Liver (tissue), 8 donors: ENCODE measurements at regions not wholly inside any gene's neighbourhood (a gene's known extent, or its start where the extent isn't known, plus 50 kb on each side); places are given as distances from the start of the nearest gene placed in this dataset.

Source experiments
- DNase-seq: peaks from one replicate; pipeline ENCODE4 v3.0.0-alpha.2; 2017; ENCODE audit warnings: low spot score
- H3K27ac ChIP-seq, 2 donors: one replicate each; pipeline ENCODE4 v1.7.0; 2013; ENCODE audit warnings: inconsistent platforms in 2 of 2, low read length in 2 of 2, control low read depth in 1 of 2, low read depth in 1 of 2, mild to moderate bottlenecking in 1 of 2
- H3K27me3 ChIP-seq, 4 donors: one replicate each; pipeline versions ENCODE4 v1.6.1 to v1.7.0; 2013; ENCODE audit warnings: low read length in 3 of 4, inconsistent platforms in 1 of 4, mild to moderate bottlenecking in 1 of 4, moderate library complexity in 1 of 4; ENCODE audit not compliant: control insufficient read depth in 4 of 4, insufficient read depth in 4 of 4
- H3K36me3 ChIP-seq, 4 donors: one replicate each; pipeline versions ENCODE4 v1.6.1 to v1.7.0; 2013; ENCODE audit warnings: low read length in 3 of 4, mild to moderate bottlenecking in 3 of 4, low read depth in 1 of 4, moderate library complexity in 1 of 4; ENCODE audit not compliant: control insufficient read depth in 4 of 4, insufficient read depth in 3 of 4
- H3K4me1 ChIP-seq, 4 donors: one replicate each; pipeline versions ENCODE4 v1.6.1 to v1.7.0; 2013; ENCODE audit warnings: low read length in 3 of 4, mild to moderate bottlenecking in 3 of 4, moderate library complexity in 1 of 4; ENCODE audit not compliant: control insufficient read depth in 4 of 4, insufficient read depth in 4 of 4
- H3K4me3 ChIP-seq, 3 donors: one replicate each; pipeline versions ENCODE4 v1.6.1 to v1.7.0; 2013; ENCODE audit warnings: low read length in 3 of 3, control low read depth in 1 of 3, low read depth in 1 of 3, mild to moderate bottlenecking in 1 of 3
- H3K9ac ChIP-seq, 2 donors: one replicate each; pipeline ENCODE4 v1.7.0; 2013; ENCODE audit warnings: low read length in 2 of 2, mild to moderate bottlenecking in 2 of 2, moderate library complexity in 2 of 2, control low read depth in 1 of 2, low read depth in 1 of 2
- H3K9me3 ChIP-seq, 4 donors: one replicate each; pipeline versions ENCODE4 v1.6.1 to v1.7.0; 2013; ENCODE audit warnings: low read length in 3 of 4; ENCODE audit not compliant: control insufficient read depth in 4 of 4
- ATF3 ChIP-seq: IDR thresholded peaks from 2 replicates; pipeline ENCODE4 v1.6.1; 2016; ENCODE audit warnings: antibody characterized with exemption
- CTCF ChIP-seq: fragments of 150-350 bp; IDR thresholded peaks from 2 replicates; pipeline ENCODE4 v1.5.1; 2017; ENCODE audit warnings: improper control_type of control experiment, low read depth, low read length; ENCODE audit not compliant: missing input control
- EGR1 ChIP-seq, 2 donors: IDR thresholded peaks; 2 replicates each; pipeline ENCODE4 v1.6.1; 2016 to 2018; ENCODE audit warnings: antibody characterized with exemption in 2 of 2, low read depth in 2 of 2
- FOXA1 ChIP-seq: IDR thresholded peaks from 2 replicates; pipeline ENCODE4 v1.6.1; 2016; ENCODE audit warnings: antibody characterized with exemption
- FOXA2 ChIP-seq: IDR thresholded peaks from 2 replicates; pipeline ENCODE4 v1.6.1; 2016; ENCODE audit warnings: antibody characterized with exemption
- GABPA ChIP-seq, 2 donors: IDR thresholded peaks in 1 of 2; conservative IDR thresholded peaks in 1 of 2; 2 replicates each; pipeline ENCODE4 v1.6.1; 2016; ENCODE audit warnings: antibody characterized with exemption in 2 of 2, mild to moderate bottlenecking in 1 of 2, moderate library complexity in 1 of 2
- HNF4A ChIP-seq, 2 donors: conservative IDR thresholded peaks; 2 replicates each; pipeline ENCODE4 v1.6.1; 2016; ENCODE audit warnings: antibody characterized with exemption in 2 of 2, mild to moderate bottlenecking in 2 of 2
- HNF4G ChIP-seq: IDR thresholded peaks from 2 replicates; pipeline ENCODE4 v1.6.1; 2016; ENCODE audit warnings: antibody characterized with exemption
- JUND ChIP-seq, 2 donors: IDR thresholded peaks; 2 replicates each; pipeline ENCODE4 v1.6.1; 2016; ENCODE audit warnings: antibody characterized with exemption in 2 of 2
- MAX ChIP-seq: IDR thresholded peaks from 2 replicates; pipeline ENCODE4 v1.6.1; 2016; ENCODE audit warnings: antibody characterized with exemption
- NR2F2 ChIP-seq: IDR thresholded peaks from 2 replicates; pipeline ENCODE4 v1.6.1; 2016; ENCODE audit warnings: antibody characterized with exemption
- RAD21 ChIP-seq, 2 donors: IDR thresholded peaks; 2 replicates each; pipeline ENCODE4 v1.6.1; 2016; ENCODE audit warnings: antibody characterized with exemption in 2 of 2, mild to moderate bottlenecking in 2 of 2
- REST ChIP-seq: IDR thresholded peaks from 2 replicates; pipeline ENCODE4 v1.6.1; 2016; ENCODE audit warnings: antibody characterized with exemption, mild to moderate bottlenecking
- RXRA ChIP-seq, 2 donors: IDR thresholded peaks; 2 replicates each; pipeline ENCODE4 v1.6.1; 2017 to 2018; ENCODE audit warnings: antibody characterized with exemption in 2 of 2, mild to moderate bottlenecking in 1 of 2
- SP1 ChIP-seq: IDR thresholded peaks from 2 replicates; pipeline ENCODE4 v1.6.1; 2018; ENCODE audit warnings: antibody characterized with exemption, mild to moderate bottlenecking
- TAF1 ChIP-seq: conservative IDR thresholded peaks from 2 replicates; pipeline ENCODE4 v1.6.1; 2016; ENCODE audit warnings: antibody characterized with exemption, mild to moderate bottlenecking
- YY1 ChIP-seq: IDR thresholded peaks from 2 replicates; pipeline ENCODE4 v1.6.1; 2016; ENCODE audit warnings: antibody characterized with exemption, mild to moderate bottlenecking
- ZBTB33 ChIP-seq: IDR thresholded peaks from 2 replicates; pipeline ENCODE4 v1.6.1; 2016; ENCODE audit warnings: antibody characterized with exemption
- WGBS: extraction: QIAGEN DNeasy Blood & Tissue Kit; methylation state at CpG from one replicate; pipeline ENCODE4 v1.1.7; 2013; 5-methylcytosine and 5-hydroxymethylcytosine counted together
- donor health status: healthy.
- donor health status: healthy.
- donor health status: healthy.
- donor health status: healthy.
- donor health status: healthy.

- 35% methylated on average over 2 of the region's 2 CpGs for WGBS
- Histone ChIP-seq H3K9ac (no peak overlapping the region), H3K27ac (peak overlapping the region; percentile 46 to 47), H3K4me1 (peaks cover 2 to 15% (median 5%) of the 10 kb centered on the region in 4 donors), H3K36me3 (no peaks in the 10 kb centered on the region), H3K27me3 (no peaks in the 10 kb centered on the region), H3K4me3 (no peak overlapping the region), H3K9me3 (no peaks in the 10 kb centered on the region)
- no peak for DNase-seq
- TF ChIP-seq ZBTB33 (peak; percentile 93), TAF1 (no peak), ATF3 (peak; percentile 30), FOXA2 (peak; percentile 83), NR2F2 (peak; percentile 42), CTCF (no peak), HNF4G (peak; percentile 92), EGR1 (IDR thresholded peaks at IDR 0.05; ENCODE audit: low read depth in 2 of 2) (peak in 1 of 2 donors; percentile 67), GABPA (IDR thresholded peaks at IDR 0.05 in 1 of 2, conservative IDR thresholded peaks at IDR 0.05 in 1 of 2) (peak in 1 of 2 donors; percentile 63), FOXA1 (peak; percentile 80), YY1 (peak; percentile 80), SP1 (peak; percentile 99), RXRA (IDR thresholded peaks at IDR 0.05) (peak; percentile 88 to 95), HNF4A (conservative IDR thresholded peaks at IDR 0.05) (peak; percentile 99 to 100), JUND (IDR thresholded peaks at IDR 0.05) (peak; percentile 69 to 89), MAX (peak; percentile 92), REST (peak; percentile 71), RAD21 (IDR thresholded peaks at IDR 0.05) (peak; percentile 16 to 40)
Observed at GRCh38 chr3:147184794-147185193, 221.5 kb downstream of the ZIC4 start.
